HG02759 (cell line): ENCODE measurements at regions not wholly inside any gene's neighbourhood (a gene's known extent, or its start where the extent isn't known, plus 50 kb on each side); places are given as distances from the start of the nearest gene placed in this dataset.
"Not testable (repeated sequence)": the region's sequence is repeated elsewhere in the genome, so short reads cannot be mapped to it uniquely, and the experiment has no call there.

Experiments
- ATAC-seq: cut with Tn5 transposase; IDR thresholded peaks from one replicate; pipeline ENCODE4 v1.9.1; 2021; ENCODE audit warnings: mild to moderate bottlenecking, moderate library complexity; ENCODE audit not compliant: unreplicated experiment

GRCh38 chr9:86585422-86586143 is 231.4 kb upstream of the TUT7 start:
- no peak for ATAC-seq

- ATAC-seq, result no peak
These were observed 226.5 kb upstream of the TUT7 start for GRCh38 chr9:86580688-86581087.

GRCh38 chr9:86578722-86579121 is 224.5 kb upstream of the TUT7 start:
- ATAC-seq, result no peak

GRCh38 chr9:86577420-86578333 is 223.5 kb upstream of the TUT7 start:
- ATAC-seq, result no peak

GRCh38 chr9:86575825-86576525 is 221.8 kb upstream of the TUT7 start:
- no peak for ATAC-seq

- no peak for ATAC-seq
These were observed 220.9 kb upstream of the TUT7 start for GRCh38 chr9:86575137-86575536.

- ATAC-seq, result no peak
These were observed 219.7 kb upstream of the TUT7 start for GRCh38 chr9:86573886-86574285.

GRCh38 chr9:86572904-86573303 is 218.7 kb upstream of the TUT7 start:
- no peak for ATAC-seq

- ATAC-seq, result not testable (repeated sequence)
These were observed 211.4 kb upstream of the TUT7 start for GRCh38 chr9:86565603-86566002.

- ATAC-seq, result no peak
These were observed 209.7 kb upstream of the TUT7 start for GRCh38 chr9:86563936-86564335.

- no peak for ATAC-seq
These were observed 209.1 kb upstream of the TUT7 start for GRCh38 chr9:86563350-86563749.

GRCh38 chr9:86562691-86563090 is 208.5 kb upstream of the TUT7 start:
- ATAC-seq, result no peak

- no peak for ATAC-seq
These were observed 203.7 kb upstream of the TUT7 start for GRCh38 chr9:86557918-86558317.

GRCh38 chr9:86557063-86557766 is 203.0 kb upstream of the TUT7 start:
- ATAC-seq, result no peak

- no peak for ATAC-seq
These were observed 201.5 kb upstream of the TUT7 start for GRCh38 chr9:86555661-86556060.

GRCh38 chr9:86550401-86550800 is 196.2 kb upstream of the TUT7 start:
- no peak for ATAC-seq

- ATAC-seq, result no peak
These were observed 195.7 kb upstream of the TUT7 start for GRCh38 chr9:86549920-86550319.

GRCh38 chr9:86549401-86549811 is 195.2 kb upstream of the TUT7 start:
- no peak for ATAC-seq

GRCh38 chr9:86548220-86548619 is 194.0 kb upstream of the TUT7 start:
- no peak for ATAC-seq

GRCh38 chr9:86547571-86547970 is 193.4 kb upstream of the TUT7 start:
- ATAC-seq, result no peak

GRCh38 chr9:86546712-86547111 is 192.5 kb upstream of the TUT7 start:
- ATAC-seq, result no peak
